ENCODE measurements at regions not wholly inside any gene's neighbourhood (a gene's known extent, or its start where the extent isn't known, plus 50 kb on each side); places are given as distances from the start of the nearest gene placed in this dataset.

DNA sequence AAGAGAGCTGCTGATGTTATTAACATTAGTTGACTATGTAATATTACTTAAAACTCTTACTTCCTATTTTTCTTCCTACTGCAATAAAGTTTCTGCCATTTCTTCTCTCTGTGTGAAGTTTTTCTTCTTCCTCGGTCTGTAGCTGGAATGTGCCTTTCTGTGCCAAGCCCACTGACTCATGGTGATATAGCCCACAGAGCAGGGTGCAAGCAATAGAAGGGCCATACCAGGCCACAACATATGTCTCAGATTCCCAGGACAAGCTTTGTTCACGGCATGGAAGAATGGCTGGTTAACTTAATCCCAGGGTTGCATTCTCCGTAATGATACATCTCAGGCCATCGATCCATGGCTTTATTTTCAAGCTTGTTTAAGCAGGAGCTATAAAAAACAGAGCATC is 815.3 kb downstream of the TUSC7 start:
- no peak for TF ChIP-seq CTCF (IDR thresholded peaks at IDR 0.05)
- no peak for TF ChIP-seq POLR2AphosphoS5 (IDR thresholded peaks at IDR 0.05)
- no peak for TF ChIP-seq EP300 (IDR thresholded peaks at IDR 0.05)
- TF ChIP-seq POLR2A (IDR thresholded peaks at IDR 0.05): no peak
